ENCODE measurements at regions not wholly inside any gene's neighbourhood (a gene's known extent, or its start where the extent isn't known, plus 50 kb on each side); places are given as distances from the start of the nearest gene placed in this dataset.

GRCh38 chr22:34476762-34477161 lies 556.5 kb upstream of the LARGE1 start:
- Histone ChIP-seq H3K27me3 (ENCODE audit: control insufficient read depth, insufficient read depth, low read length, poor library complexity, severe bottlenecking) (peaks cover 22% of the 10 kb centered on the region), H3K4me1 (ENCODE audit: control insufficient read depth, insufficient read depth, low read length) (no peaks in the 10 kb centered on the region), H3K36me3 (ENCODE audit: control insufficient read depth, insufficient read depth, low read length) (no peaks in the 10 kb centered on the region), H3K9me3 (ENCODE audit: control insufficient read depth, low read length) (peaks cover 13% of the 10 kb centered on the region), H3K27ac (ENCODE audit: low read depth, low read length) (no peak overlapping the region), H3K4me3 (ENCODE audit: low read length) (no peak overlapping the region), H3K9ac (ENCODE audit: extremely low read depth, low read length, poor library complexity, severe bottlenecking) (no peak overlapping the region)
- 87 to 100% methylated on average over 1 to 2 of the region's 2 CpGs for WGBS, 2 experiments (ENCODE audit: insufficient coverage in 1 of 2, insufficient read length in 1 of 2)
- Mint-ChIP-seq H3K27me3 (ENCODE audit: insufficient read depth) (peaks cover 4% of the 10 kb centered on the region), H3K4me3 (no peak overlapping the region), H3K36me3 (ENCODE audit: low read depth) (no peaks in the 10 kb centered on the region), H3K9me3 (peaks cover 15% of the 10 kb centered on the region), H3K4me1 (no peaks in the 10 kb centered on the region), H3K27ac (no peak overlapping the region)
- DNase-seq = no peak
- TF ChIP-seq CTCF (conservative IDR thresholded peaks at IDR 0.05) = no peak

- Histone ChIP-seq H3K9me3 (ENCODE audit: control insufficient read depth, low read length) (peaks cover 19% of the 10 kb centered on the region), H3K36me3 (ENCODE audit: control insufficient read depth, insufficient read depth, low read length) (no peaks in the 10 kb centered on the region), H3K4me3 (ENCODE audit: low read length) (peak overlapping the region; percentile 36), H3K27ac (ENCODE audit: low read depth, low read length) (no peak overlapping the region), H3K4me1 (ENCODE audit: control insufficient read depth, insufficient read depth, low read length) (no peaks in the 10 kb centered on the region), H3K9ac (ENCODE audit: extremely low read depth, low read length, poor library complexity, severe bottlenecking) (no peak overlapping the region), H3K27me3 (ENCODE audit: control insufficient read depth, insufficient read depth, low read length, poor library complexity, severe bottlenecking) (peaks cover 1% of the 10 kb centered on the region)
- no peak for TF ChIP-seq CTCF (conservative IDR thresholded peaks at IDR 0.05)
- Mint-ChIP-seq H3K4me3 (no peak overlapping the region), H3K27ac (no peak overlapping the region), H3K36me3 (ENCODE audit: low read depth) (no peaks in the 10 kb centered on the region), H3K27me3 (ENCODE audit: insufficient read depth) (peaks cover 6% of the 10 kb centered on the region), H3K9me3 (peaks cover 18% of the 10 kb centered on the region), H3K4me1 (no peaks in the 10 kb centered on the region)
- WGBS, 2 experiments (ENCODE audit: insufficient coverage in 1 of 2, insufficient read length in 1 of 2) = 96% methylated on average over 2 of the region's 3 CpGs; no CpG with 5 or more reads in 1 of the 2 experiments
- no peak for DNase-seq
These were observed 560.8 kb upstream of the LARGE1 start for GRCh38 chr22:34481090-34481489.

GRCh38 chr22:34486381-34486780 lies 566.1 kb upstream of the LARGE1 start:
- H3K4me3 Mint-ChIP-seq = no peak overlapping the region
- Histone ChIP-seq H3K9ac (ENCODE audit: extremely low read depth, low read length, poor library complexity, severe bottlenecking) (no peak overlapping the region), H3K27me3 (ENCODE audit: control insufficient read depth, insufficient read depth, low read length, poor library complexity, severe bottlenecking) (no peaks in the 10 kb centered on the region), H3K4me3 (ENCODE audit: low read length) (no peak overlapping the region), H3K36me3 (ENCODE audit: control insufficient read depth, insufficient read depth, low read length) (no peaks in the 10 kb centered on the region), H3K27ac (ENCODE audit: low read depth, low read length) (no peak overlapping the region), H3K4me1 (ENCODE audit: control insufficient read depth, insufficient read depth, low read length) (no peaks in the 10 kb centered on the region), H3K9me3 (ENCODE audit: control insufficient read depth, low read length) (peaks cover 10% of the 10 kb centered on the region)
- DNase-seq = no peak
- peaks cover 10% of the 10 kb centered on the region for H3K27me3 Mint-ChIP-seq (ENCODE audit: insufficient read depth)
- WGBS, 2 experiments (ENCODE audit: insufficient coverage in 1 of 2, insufficient read length in 1 of 2) = 96 to 100% methylated on average over 1 of the region's 1 CpG
- H3K4me1 Mint-ChIP-seq = peaks cover 4% of the 10 kb centered on the region
- peaks cover 7% of the 10 kb centered on the region for H3K9me3 Mint-ChIP-seq
- TF ChIP-seq CTCF (conservative IDR thresholded peaks at IDR 0.05) = no peak
- H3K27ac Mint-ChIP-seq = no peak overlapping the region
- H3K36me3 Mint-ChIP-seq (ENCODE audit: low read depth) = no peaks in the 10 kb centered on the region
